HEK293T (cell line): ENCODE measurements at regions not wholly inside any gene's neighbourhood (a gene's known extent, or its start where the extent isn't known, plus 50 kb on each side); places are given as distances from the start of the nearest gene placed in this dataset.

ENCODE experiments used
- ARNT ChIP-seq: fragments of 450-650 bp; IDR thresholded peaks from 2 replicates; pipeline ENCODE4 v1.6.1; 2017; ENCODE audit warnings: mild to moderate bottlenecking
- BHLHE40 ChIP-seq: fragments of 450-650 bp; IDR thresholded peaks from 2 replicates; pipeline ENCODE4 v1.6.1; 2016; ENCODE audit warnings: mild to moderate bottlenecking, moderate library complexity, borderline replicate concordance
- ELF4 ChIP-seq: fragments of 450-650 bp; IDR thresholded peaks from 2 replicates; pipeline ENCODE4 v1.6.1; 2017; ENCODE audit warnings: antibody characterized with exemption
- FOXA1 ChIP-seq: fragments of 450-650 bp; IDR thresholded peaks from 2 replicates; pipeline ENCODE4 v1.6.1; 2016; ENCODE audit warnings: mild to moderate bottlenecking
- FOXK2 ChIP-seq: fragments of 450-650 bp; IDR thresholded peaks from 2 replicates; pipeline ENCODE4 v1.6.1; 2016; ENCODE audit warnings: mild to moderate bottlenecking
- FOXM1 ChIP-seq: fragments of 450-650 bp; IDR thresholded peaks from 2 replicates; pipeline ENCODE4 v1.6.1; 2017; ENCODE audit warnings: mild to moderate bottlenecking, borderline replicate concordance
- HDGF ChIP-seq: fragments of 450-650 bp; IDR thresholded peaks from 2 replicates; pipeline ENCODE4 v1.6.1; 2017; ENCODE audit warnings: antibody characterized with exemption, borderline replicate concordance
- L3MBTL2 ChIP-seq: fragments of 450-650 bp; conservative IDR thresholded peaks from 2 replicates; pipeline ENCODE4 v1.6.1; 2016; ENCODE audit warnings: mild to moderate bottlenecking
- LEF1 ChIP-seq: fragments of 450-650 bp; IDR thresholded peaks from 2 replicates; pipeline ENCODE4 v1.6.1; 2017; ENCODE audit warnings: mild to moderate bottlenecking, borderline replicate concordance
- PKNOX1 ChIP-seq: fragments of 450-650 bp; IDR thresholded peaks from 2 replicates; pipeline ENCODE4 v1.6.1; 2016
- SP1 ChIP-seq: fragments of 450-650 bp; IDR thresholded peaks from 2 replicates; pipeline ENCODE4 v1.6.1; 2017
- SUZ12 ChIP-seq: fragments of 450-650 bp; IDR thresholded peaks from 2 replicates; pipeline ENCODE4 v1.6.1; 2016; ENCODE audit warnings: mild to moderate bottlenecking
- TARDBP ChIP-seq: fragments of 450-650 bp; IDR thresholded peaks from 2 replicates; pipeline ENCODE4 v1.6.1; 2016

- no peak for TF ChIP-seq SP1
- TF ChIP-seq TARDBP: no peak
- TF ChIP-seq L3MBTL2: no peak
- no peak for TF ChIP-seq FOXK2
- no peak for TF ChIP-seq BHLHE40
- TF ChIP-seq FOXM1: no peak
- no peak for TF ChIP-seq HDGF
- TF ChIP-seq ELF4: no peak
- no peak for TF ChIP-seq PKNOX1
- TF ChIP-seq FOXA1: no peak
- TF ChIP-seq SUZ12: no peak
- TF ChIP-seq ARNT: no peak
- no peak for TF ChIP-seq LEF1
These were observed 316.6 kb upstream of the CHST9 start for GRCh38 chr18:27501671-27502070.
